ENCODE measurements at regions not wholly inside any gene's neighbourhood (a gene's known extent, or its start where the extent isn't known, plus 50 kb on each side); places are given as distances from the start of the nearest gene placed in this dataset.

GRCh38 chr1:144322598-144322997 is 50.8 kb downstream of the PPIAL4E start:
- DNase-seq (ENCODE audit: extremely low read depth in 1 of 2, low read depth in 1 of 2), result peak in 1 of 2 donors; percentile 0
